HCT116 (cell line): ENCODE measurements at regions not wholly inside any gene's neighbourhood (a gene's known extent, or its start where the extent isn't known, plus 50 kb on each side); places are given as distances from the start of the nearest gene placed in this dataset.

Experiments used
- ATAC-seq: fragments of 200-7000 bp; cut with Tn5 transposase; 2 replicates; pipeline ENCODE4 v1.9.1; 2020; ENCODE audit warnings: mild to moderate bottlenecking, moderate library complexity
- BruUV-seq: library from RNA; stranded (reverse); fragments of 400-500 nt; replicated peaks from 2 replicates; lab custom pipeline; 2021; lab: Mats Ljungman, UMichigan
- CTCF ChIA-PET: fragments of 300-600 bp; sonication (Branson Sonifier 250); formaldehyde crosslinking; loops from one replicate; lab custom pipeline; 2021; ENCODE audit warnings: antibody characterized with exemption; lab: Charles Lee
- POLR2A ChIA-PET: fragments of 300-600, 350-600 bp; sonication (Branson Sonifier 250); formaldehyde crosslinking; loops from one replicate; lab custom pipeline; 2021; ENCODE audit warnings: antibody characterized with exemption; lab: Charles Lee
- RAD21 ChIA-PET, 2 experiments: fragments of 300-600 bp; sonication (Branson Sonifier 250); formaldehyde crosslinking; loops; one replicate each; lab custom pipeline; 2023; ENCODE audit warnings: low total read pairs in 2 of 2; ENCODE audit not compliant: uncharacterized antibody in 2 of 2, unreplicated experiment in 2 of 2, low non-redundant PET in 1 of 2; lab: Charles Lee
- DNase-seq: peaks from one replicate; pipeline ENCODE4 v3.0.0-alpha.2; 2010; ENCODE audit warnings: low read depth, low spot score
- H2AFZ ChIP-seq: fragments of 200-600 bp; shearing (Covaris generic), sonication (generic); 2 replicates; pipeline ENCODE4 v1.6.1; 2017; ENCODE audit warnings: low read depth, mixed run types, mixed read lengths, antibody characterized with exemption, low read length; ENCODE audit not compliant: poor library complexity, severe bottlenecking
- H3K27ac ChIP-seq: 2 replicates; pipeline ENCODE4 v1.5.1; 2012; ENCODE audit warnings: low read depth, low read length
- H3K27me3 ChIP-seq: fragments of 200-600 bp; sonication (generic); 2 replicates; pipeline ENCODE4 v1.6.1; 2016; ENCODE audit warnings: mixed run types, low read length, mixed read lengths; ENCODE audit not compliant: insufficient read depth
- H3K36me3 ChIP-seq, 2 experiments: fragments of 200-500 bp in 1 of 2; fragments of 200-600 bp in 1 of 2; sonication (Bioruptor generic) in 1 of 2; sonication (generic) in 1 of 2; 2 replicates each; pipeline versions ENCODE4 v1.5.1 to v1.6.1; 2014 to 2016; ENCODE audit warnings: low read length in 2 of 2, inconsistent platforms in 1 of 2, mixed read lengths in 1 of 2, mixed run types in 1 of 2; ENCODE audit not compliant: insufficient read depth in 2 of 2, control insufficient read depth in 1 of 2
- H3K4me1 ChIP-seq, 2 experiments: fragments of 200-600 bp in 1 of 2; sonication (generic) in 1 of 2; 2 replicates each; pipeline versions ENCODE4 v1.5.1 to v1.6.1; 2012 to 2017; ENCODE audit warnings: low read length in 2 of 2, inconsistent platforms in 1 of 2, mild to moderate bottlenecking in 1 of 2, mixed read lengths in 1 of 2, mixed run types in 1 of 2, moderate library complexity in 1 of 2; ENCODE audit not compliant: insufficient read depth in 2 of 2, control insufficient read depth in 1 of 2
- H3K4me2 ChIP-seq: fragments of 200-600 bp; sonication (generic); 2 replicates; pipeline ENCODE4 v1.6.1; 2017; ENCODE audit warnings: mixed run types, low read length, mixed read lengths
- H3K4me3 ChIP-seq, 2 experiments: fragments of 200-600 bp in 1 of 2; sonication (generic) in 1 of 2; replicated peaks in 1 of 2; 2 replicates each; pipeline ENCODE4 v1.5.1; 2011 to 2016; ENCODE audit warnings: low read length in 2 of 2, control low read depth in 1 of 2, low read depth in 1 of 2, mild to moderate bottlenecking in 1 of 2, mixed read lengths in 1 of 2, mixed run types in 1 of 2
- H3K79me2 ChIP-seq: fragments of 200-600 bp; sonication (generic); 2 replicates; pipeline ENCODE4 v1.6.1; 2017; ENCODE audit warnings: mild to moderate bottlenecking, mixed run types, low read length, moderate library complexity, mixed read lengths; ENCODE audit not compliant: insufficient read depth
- H3K9ac ChIP-seq: fragments of 200-600 bp; sonication (generic); 2 replicates; pipeline ENCODE4 v1.6.1; 2016; ENCODE audit warnings: low read length, mixed read lengths
- H3K9me2 ChIP-seq: fragments of 200-600 bp; sonication (generic), shearing (Covaris generic); 2 replicates; pipeline ENCODE4 v1.6.1; 2017; ENCODE audit warnings: mixed run types, mild to moderate bottlenecking, moderate library complexity; ENCODE audit not compliant: insufficient read depth
- H3K9me3 ChIP-seq, 2 experiments: fragments of 200-500 bp in 1 of 2; fragments of 200-600 bp in 1 of 2; sonication (Bioruptor generic) in 1 of 2; sonication (generic) in 1 of 2; 2 replicates each; pipeline ENCODE4 v1.6.1; 2014 to 2017; ENCODE audit warnings: low read length in 2 of 2, mixed read lengths in 2 of 2, inconsistent platforms in 1 of 2, low read depth in 1 of 2, mild to moderate bottlenecking in 1 of 2, mixed run types in 1 of 2, moderate library complexity in 1 of 2; ENCODE audit not compliant: control insufficient read depth in 1 of 2, insufficient read depth in 1 of 2
- H4K20me1 ChIP-seq: fragments of 200-600 bp; sonication (generic), shearing (Covaris generic); 2 replicates; pipeline ENCODE4 v1.6.1; 2017; ENCODE audit warnings: mixed run types, mild to moderate bottlenecking, moderate library complexity; ENCODE audit not compliant: insufficient read depth
- CBX3 ChIP-seq: IDR thresholded peaks from 2 replicates; pipeline ENCODE4 v1.6.1; 2012; ENCODE audit warnings: low read depth
- CEBPB ChIP-seq: IDR thresholded peaks from 2 replicates; pipeline ENCODE4 v1.6.1; 2012; ENCODE audit warnings: low read depth
- ELF1 ChIP-seq: IDR thresholded peaks from 2 replicates; pipeline ENCODE4 v1.6.1; 2012; ENCODE audit warnings: low read depth, borderline replicate concordance
- EZH2phosphoT487 ChIP-seq: fragments of 200-600 bp; IDR thresholded peaks from 2 replicates; pipeline ENCODE4 v1.6.1; 2018; ENCODE audit warnings: antibody characterized with exemption, borderline replicate concordance
- FOSL1 ChIP-seq: IDR thresholded peaks from 2 replicates; pipeline ENCODE4 v1.6.1; 2012; ENCODE audit warnings: low read depth
- SP1 ChIP-seq: IDR thresholded peaks from 2 replicates; pipeline ENCODE4 v1.6.1; 2012; ENCODE audit warnings: low read depth
- TCF7L2 ChIP-seq: IDR thresholded peaks from 2 replicates; pipeline ENCODE4 v1.7.0; 2011; ENCODE audit warnings: borderline replicate concordance, inconsistent platforms; ENCODE audit not compliant: insufficient read depth, insufficient read length; ENCODE audit errors: extremely low read depth
- ZNF274 ChIP-seq: fragments of 200-500 bp; sonication (Bioruptor generic); IDR thresholded peaks from 2 replicates; pipeline ENCODE4 v1.6.1; 2014; ENCODE audit warnings: mild to moderate bottlenecking, low read depth, low read length, inconsistent platforms
- intact Hi-C: fragments of 100-400 bp; cut with micrococcal nuclease; formaldehyde crosslinking; loops from 2 replicates; pipeline ENCODE4 v1.10.0; 2022
- TF ChIP-seq, protein P1 (sequence below): IDR thresholded peaks from 2 replicates; pipeline ENCODE4 v1.6.1; 2011; ENCODE audit warnings: mild to moderate bottlenecking, low read length, moderate library complexity; ENCODE audit not compliant: insufficient replicate concordance; ENCODE audit errors: extremely low read depth
- TF ChIP-seq, protein P2 (sequence below), 3 experiments: fragments of 200-600 bp in 1 of 3; sonication (generic) in 1 of 3; IDR thresholded peaks in 2 of 3; conservative IDR thresholded peaks in 1 of 3; 2 replicates each; pipeline ENCODE4 v1.5.1; 2012 to 2017; ENCODE audit warnings: low read depth in 2 of 3, low read length in 2 of 3, antibody characterized with exemption in 1 of 3, borderline replicate concordance in 1 of 3, control low read depth in 1 of 3, mild to moderate bottlenecking in 1 of 3, mixed read lengths in 1 of 3, mixed run types in 1 of 3, moderate library complexity in 1 of 3; ENCODE audit not compliant: insufficient read depth in 1 of 3
- TF ChIP-seq, protein P3 (sequence below): IDR thresholded peaks from 2 replicates; pipeline ENCODE4 v1.6.1; 2012

DNA sequence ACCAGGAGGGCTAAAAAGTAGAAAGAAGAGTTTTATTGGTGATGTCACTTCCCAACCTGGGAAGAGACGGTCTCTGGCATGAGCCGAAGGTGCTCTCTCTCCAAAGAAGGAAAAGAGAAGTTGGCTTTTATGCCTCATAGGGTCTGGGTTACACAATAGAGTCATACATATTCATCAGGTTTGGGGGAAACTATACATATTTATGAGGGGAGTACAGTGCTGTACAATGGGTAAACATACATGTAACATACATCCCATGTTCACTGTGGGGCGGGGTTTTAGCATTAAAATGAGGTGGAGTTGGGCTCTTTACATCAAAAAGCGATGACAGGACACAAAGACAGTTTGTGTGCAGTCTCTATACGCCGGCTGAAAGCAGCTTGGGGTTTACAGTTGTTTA lies 701.7 kb downstream of the TYW1 start:
- H3K4me1 ChIP-seq, result no peaks in the 10 kb centered on the region
- H3K27ac ChIP-seq, result no peak overlapping the region
- H3K9me3 ChIP-seq, result no peaks in the 10 kb centered on the region; a peak in 2 of 4 replicates
- no peaks in the 10 kb centered on the region for H4K20me1 ChIP-seq
- H3K79me2 ChIP-seq, result no peaks in the 10 kb centered on the region
- H3K9me2 ChIP-seq, result no peaks in the 10 kb centered on the region
- BruUV-seq, result no TSS peak
- no peak overlapping the region for H3K4me2 ChIP-seq
- H3K36me3 ChIP-seq, result no peaks in the 10 kb centered on the region
- intact Hi-C loops, result no loop called here
- ChIA-PET CTCF (no interaction called here), POLR2A (no interaction called here), RAD21 (no interaction called here)
- H3K9ac ChIP-seq, result no peak overlapping the region
- TF ChIP-seq FOSL1, result no peak
- TF ChIP-seq TCF7L2, result no peak
- TF ChIP-seq, protein P1, sequence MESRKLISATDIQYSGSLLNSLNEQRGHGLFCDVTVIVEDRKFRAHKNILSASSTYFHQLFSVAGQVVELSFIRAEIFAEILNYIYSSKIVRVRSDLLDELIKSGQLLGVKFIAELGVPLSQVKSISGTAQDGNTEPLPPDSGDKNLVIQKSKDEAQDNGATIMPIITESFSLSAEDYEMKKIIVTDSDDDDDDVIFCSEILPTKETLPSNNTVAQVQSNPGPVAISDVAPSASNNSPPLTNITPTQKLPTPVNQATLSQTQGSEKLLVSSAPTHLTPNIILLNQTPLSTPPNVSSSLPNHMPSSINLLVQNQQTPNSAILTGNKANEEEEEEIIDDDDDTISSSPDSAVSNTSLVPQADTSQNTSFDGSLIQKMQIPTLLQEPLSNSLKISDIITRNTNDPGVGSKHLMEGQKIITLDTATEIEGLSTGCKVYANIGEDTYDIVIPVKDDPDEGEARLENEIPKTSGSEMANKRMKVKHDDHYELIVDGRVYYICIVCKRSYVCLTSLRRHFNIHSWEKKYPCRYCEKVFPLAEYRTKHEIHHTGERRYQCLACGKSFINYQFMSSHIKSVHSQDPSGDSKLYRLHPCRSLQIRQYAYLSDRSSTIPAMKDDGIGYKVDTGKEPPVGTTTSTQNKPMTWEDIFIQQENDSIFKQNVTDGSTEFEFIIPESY, result no peak
- TF ChIP-seq, protein P2, sequence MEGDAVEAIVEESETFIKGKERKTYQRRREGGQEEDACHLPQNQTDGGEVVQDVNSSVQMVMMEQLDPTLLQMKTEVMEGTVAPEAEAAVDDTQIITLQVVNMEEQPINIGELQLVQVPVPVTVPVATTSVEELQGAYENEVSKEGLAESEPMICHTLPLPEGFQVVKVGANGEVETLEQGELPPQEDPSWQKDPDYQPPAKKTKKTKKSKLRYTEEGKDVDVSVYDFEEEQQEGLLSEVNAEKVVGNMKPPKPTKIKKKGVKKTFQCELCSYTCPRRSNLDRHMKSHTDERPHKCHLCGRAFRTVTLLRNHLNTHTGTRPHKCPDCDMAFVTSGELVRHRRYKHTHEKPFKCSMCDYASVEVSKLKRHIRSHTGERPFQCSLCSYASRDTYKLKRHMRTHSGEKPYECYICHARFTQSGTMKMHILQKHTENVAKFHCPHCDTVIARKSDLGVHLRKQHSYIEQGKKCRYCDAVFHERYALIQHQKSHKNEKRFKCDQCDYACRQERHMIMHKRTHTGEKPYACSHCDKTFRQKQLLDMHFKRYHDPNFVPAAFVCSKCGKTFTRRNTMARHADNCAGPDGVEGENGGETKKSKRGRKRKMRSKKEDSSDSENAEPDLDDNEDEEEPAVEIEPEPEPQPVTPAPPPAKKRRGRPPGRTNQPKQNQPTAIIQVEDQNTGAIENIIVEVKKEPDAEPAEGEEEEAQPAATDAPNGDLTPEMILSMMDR (IDR thresholded peaks at IDR 0.05 in 2 of 3, conservative IDR thresholded peaks at IDR 0.05 in 1 of 3; ENCODE audit: borderline replicate concordance in 1 of 3, insufficient read depth in 1 of 3, low read depth in 2 of 3, low read length in 2 of 3), result no peak
- no peak for TF ChIP-seq CEBPB
- no peak for TF ChIP-seq CBX3
- no peak for TF ChIP-seq EZH2phosphoT487
- TF ChIP-seq, protein P3, sequence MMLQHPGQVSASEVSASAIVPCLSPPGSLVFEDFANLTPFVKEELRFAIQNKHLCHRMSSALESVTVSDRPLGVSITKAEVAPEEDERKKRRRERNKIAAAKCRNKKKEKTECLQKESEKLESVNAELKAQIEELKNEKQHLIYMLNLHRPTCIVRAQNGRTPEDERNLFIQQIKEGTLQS, result no peak
- no peak for TF ChIP-seq ZNF274
- TF ChIP-seq ELF1, result no peak
- TF ChIP-seq SP1, result no peak
- TF ChIP-seq, all 23 proteins: peak for 0
- ATAC-seq (no peak), DNase-seq (no peak)
- no peak overlapping the region for H2AFZ ChIP-seq
- no peaks in the 10 kb centered on the region for H3K27me3 ChIP-seq
- no peak overlapping the region for H3K4me3 ChIP-seq
